Esophagus squamous epithelium (tissue), 4 donors: ENCODE measurements at regions not wholly inside any gene's neighbourhood (a gene's known extent, or its start where the extent isn't known, plus 50 kb on each side); places are given as distances from the start of the nearest gene placed in this dataset.

Experiments used
- CTCF ChIP-seq, 6 experiments: fragments of 450-650 bp in 4 of 6; fragments of 200-600 bp in 2 of 6; sonication (generic) in 2 of 6; IDR thresholded peaks; one replicate each; pipeline ENCODE4 v1.5.1; 2016 to 2019; ENCODE audit warnings: antibody characterized with exemption in 6 of 6, mild to moderate bottlenecking in 4 of 6, moderate library complexity in 4 of 6
- POLR2A ChIP-seq, 4 donors: fragments of 450-650 bp; IDR thresholded peaks; one replicate each; pipeline ENCODE4 v1.6.1; 2017; ENCODE audit warnings: antibody characterized with exemption in 4 of 4, mild to moderate bottlenecking in 4 of 4, moderate library complexity in 3 of 4

- TF ChIP-seq CTCF (IDR thresholded peaks at IDR 0.05) (no peak), POLR2A (IDR thresholded peaks at IDR 0.05) (no peak)
These were observed 422.3 kb upstream of the WWC1 start for GRCh38 chr5:167869125-167869524.
